Islet precursor cell (in vitro differentiated cells): ENCODE measurements at regions not wholly inside any gene's neighbourhood (a gene's known extent, or its start where the extent isn't known, plus 50 kb on each side); places are given as distances from the start of the nearest gene placed in this dataset.

ENCODE experiments used
- DNase-seq: peaks from one replicate; pipeline ENCODE4 v3.0.0-alpha.2; 2018

DNA sequence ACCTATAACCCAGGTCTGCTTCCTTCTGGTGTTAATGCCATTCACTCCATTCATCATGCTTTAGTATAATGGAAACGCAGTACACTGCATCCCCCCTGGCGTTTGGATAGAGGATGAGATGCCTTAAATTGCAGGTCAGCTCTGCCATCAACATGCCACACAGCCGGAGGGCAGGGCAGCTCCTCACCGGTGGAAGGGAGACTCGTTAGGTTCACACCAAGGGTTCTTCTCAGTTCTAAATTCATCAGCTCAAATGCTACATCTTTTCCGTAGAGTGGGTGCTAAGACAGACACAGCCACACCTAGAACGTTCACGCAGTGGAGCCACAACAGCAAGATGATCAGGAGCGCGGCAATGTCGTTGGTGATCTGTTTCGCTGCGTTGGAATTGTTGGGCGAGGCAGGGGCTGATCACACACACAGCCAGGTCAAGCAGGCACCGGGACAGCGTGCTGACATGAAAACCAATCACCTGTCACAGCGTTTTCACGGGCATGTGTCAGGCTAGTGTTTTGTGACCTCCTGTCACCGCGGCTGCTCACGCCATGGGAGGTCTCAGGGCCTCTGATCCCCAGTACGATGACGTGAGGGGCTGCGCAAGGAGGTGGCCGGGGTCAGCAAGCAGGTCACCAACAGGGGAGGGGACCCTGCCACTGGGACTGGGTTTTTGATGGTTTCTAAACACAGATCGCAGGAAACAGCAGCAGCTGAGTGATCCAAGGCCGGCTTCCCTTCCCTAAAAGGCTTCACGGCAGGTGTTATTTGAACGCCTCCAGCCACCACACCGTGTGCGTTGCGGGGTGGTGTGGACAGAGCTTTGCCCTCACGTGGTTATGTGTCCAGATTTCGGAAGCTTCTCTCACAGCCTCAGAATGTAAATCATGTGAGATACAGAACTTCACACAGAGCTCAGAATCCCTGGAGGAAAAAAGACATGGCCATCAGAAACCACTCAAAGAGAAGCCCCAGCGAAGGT lies 94.3 kb upstream of the IRS2 start:
- no peak for DNase-seq

DNA sequence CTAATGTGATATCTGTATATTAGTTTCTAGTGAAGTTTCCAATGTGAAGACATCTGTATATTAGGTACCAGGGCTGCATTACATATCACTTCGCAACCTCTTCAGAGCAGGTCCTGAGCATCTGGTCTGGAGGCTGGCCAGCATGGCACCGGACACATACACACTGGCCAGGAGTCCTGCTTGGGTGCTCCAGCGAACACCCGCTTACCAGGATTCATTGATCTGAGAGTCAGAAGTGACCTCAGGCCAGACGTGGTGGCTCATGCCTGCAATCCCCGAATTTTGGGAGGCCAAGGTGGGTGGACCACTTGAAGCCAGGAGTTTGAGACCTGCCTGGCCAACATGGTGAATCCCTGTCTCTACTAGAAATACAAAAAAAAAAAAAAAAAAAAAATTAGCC lies 93.0 kb upstream of the IRS2 start:
- no peak for DNase-seq

DNA sequence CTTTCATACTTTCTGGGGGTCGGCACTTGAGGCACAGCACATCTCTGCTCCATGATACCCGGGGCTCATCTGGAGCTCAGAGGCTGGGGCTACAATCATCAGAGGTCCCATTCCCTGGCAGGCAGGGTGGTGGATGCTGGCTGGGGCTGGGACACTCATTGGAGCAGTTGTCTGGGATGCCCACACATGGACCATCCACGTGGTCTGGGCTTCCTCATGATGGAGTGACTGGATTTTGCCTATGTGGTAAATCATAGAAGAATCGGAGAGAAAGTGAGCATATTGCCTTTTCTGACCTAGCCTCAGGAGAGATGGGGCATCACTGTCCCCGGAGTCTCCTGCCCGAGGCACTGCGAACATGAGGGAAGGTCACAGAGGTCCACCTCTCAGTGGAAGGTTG lies 91.4 kb upstream of the IRS2 start:
- no peak for DNase-seq

DNA sequence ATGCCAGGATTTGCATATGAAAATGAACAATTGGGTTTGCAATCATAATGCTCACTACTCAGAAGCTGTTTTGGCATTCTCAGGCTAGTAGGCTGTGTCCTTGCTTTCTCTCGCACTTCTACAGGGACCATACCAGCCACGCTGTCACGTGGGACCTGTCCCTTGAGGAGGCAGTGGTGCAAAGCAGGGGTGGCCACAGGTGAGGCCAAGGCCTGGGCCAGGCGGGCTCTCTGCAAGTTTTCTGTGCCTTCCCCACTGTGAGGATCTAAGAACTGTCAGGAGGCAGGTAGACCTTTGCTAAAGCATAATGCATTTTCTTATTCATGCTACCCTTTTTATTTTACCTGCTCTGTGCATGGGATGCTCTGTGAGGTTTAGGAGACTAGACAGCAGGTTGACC lies 89.4 kb upstream of the IRS2 start:
- no peak for DNase-seq

DNA sequence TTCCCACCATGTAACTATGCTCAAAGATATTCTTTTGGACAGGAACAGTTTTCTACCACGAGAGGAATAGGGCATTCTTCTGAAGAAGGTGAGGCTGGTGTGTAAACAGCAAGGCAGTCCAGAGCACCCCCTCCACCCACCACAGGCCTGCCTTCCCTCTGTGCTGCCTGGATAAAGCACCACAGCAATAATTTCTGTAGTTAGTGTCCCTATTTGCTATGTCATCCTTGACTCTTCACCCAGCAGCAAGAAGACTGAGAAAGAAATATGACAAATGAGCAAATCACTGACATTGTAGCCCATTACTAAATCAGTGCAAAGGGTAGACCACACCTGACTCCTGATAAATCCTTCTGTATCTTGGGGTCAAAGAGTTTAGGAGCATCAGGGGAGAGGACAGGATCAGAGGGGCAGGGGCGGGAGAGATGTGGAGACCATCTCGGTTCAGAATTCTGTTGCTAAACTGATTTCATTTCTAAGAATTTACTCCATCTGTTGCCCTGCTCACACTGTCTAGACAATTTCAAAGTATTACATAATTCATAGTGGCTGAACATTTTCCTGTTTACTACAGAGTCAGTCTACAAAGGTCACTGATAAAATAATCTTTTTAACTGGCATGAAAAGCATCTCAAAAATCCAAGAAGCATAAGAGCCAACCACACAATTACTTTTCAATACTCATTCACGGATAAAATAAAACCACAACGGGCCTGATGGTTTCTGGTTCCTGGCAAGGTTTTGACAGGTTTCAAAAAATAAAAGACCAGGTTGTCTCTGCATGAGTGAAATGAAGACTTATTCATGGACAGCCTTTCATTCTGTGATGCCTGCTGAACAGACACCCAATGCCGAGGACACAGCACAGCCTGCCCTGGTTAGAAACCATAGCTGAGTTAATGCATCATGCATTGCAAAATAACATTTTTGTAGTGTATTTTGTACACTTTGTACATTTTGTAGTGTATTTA lies 88.4 kb upstream of the IRS2 start:
- no peak for DNase-seq

DNA sequence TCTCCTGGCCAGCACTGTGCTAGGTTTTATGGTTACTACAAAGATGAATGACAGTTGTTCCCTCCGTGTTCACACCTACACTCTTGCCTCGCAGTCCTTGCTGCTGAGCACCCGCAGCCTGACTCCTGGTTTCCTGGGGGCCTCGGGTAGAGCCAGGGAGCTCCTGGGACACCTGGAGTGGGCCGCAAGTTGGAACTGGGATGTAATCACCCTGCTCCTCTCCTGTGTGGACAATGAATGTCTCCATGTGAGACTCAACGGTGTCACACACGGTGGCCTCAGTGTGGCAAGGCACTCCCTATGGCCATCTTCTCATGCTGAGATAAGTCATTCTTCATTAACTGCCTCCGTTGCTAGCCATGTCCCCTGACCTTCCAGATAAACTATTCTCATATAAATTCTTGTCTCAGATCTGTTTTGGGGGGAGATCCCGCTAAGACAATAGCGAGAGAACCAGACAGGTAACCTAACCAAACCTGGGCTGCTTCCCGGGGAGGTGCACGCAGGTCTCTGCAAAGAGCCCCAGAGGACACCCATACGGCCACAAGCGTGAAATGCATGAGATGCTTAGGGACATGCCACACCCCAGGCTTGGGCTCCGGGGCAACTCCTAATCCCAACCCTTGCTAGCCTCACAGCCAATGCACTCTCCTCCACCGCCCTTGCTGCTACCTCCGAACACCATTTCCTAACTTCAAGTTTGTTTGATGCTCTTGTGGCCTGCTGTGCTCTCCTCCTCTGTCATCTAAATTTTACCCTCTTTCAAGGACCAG lies 87.2 kb upstream of the IRS2 start:
- no peak for DNase-seq

DNA sequence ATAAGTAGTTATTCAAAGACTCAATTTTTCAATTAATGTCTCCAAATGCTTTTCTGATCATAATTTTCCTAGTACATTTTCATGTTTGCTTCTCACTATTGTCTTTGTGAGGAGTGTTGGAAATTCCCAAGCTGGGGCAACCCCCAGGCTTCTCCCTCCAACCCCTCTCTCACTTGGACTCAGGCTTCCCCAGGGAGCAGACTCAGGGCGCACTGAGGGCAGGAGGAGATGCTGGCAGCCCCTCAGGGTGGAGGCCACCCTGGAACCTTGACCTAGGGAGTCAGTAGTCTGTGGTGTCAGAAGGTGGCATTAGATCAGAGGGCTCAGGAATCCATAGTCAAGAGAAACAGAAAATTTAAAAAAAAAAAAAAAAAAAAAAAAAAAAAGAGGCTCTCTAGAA lies 86.5 kb upstream of the IRS2 start:
- no peak for DNase-seq

DNA sequence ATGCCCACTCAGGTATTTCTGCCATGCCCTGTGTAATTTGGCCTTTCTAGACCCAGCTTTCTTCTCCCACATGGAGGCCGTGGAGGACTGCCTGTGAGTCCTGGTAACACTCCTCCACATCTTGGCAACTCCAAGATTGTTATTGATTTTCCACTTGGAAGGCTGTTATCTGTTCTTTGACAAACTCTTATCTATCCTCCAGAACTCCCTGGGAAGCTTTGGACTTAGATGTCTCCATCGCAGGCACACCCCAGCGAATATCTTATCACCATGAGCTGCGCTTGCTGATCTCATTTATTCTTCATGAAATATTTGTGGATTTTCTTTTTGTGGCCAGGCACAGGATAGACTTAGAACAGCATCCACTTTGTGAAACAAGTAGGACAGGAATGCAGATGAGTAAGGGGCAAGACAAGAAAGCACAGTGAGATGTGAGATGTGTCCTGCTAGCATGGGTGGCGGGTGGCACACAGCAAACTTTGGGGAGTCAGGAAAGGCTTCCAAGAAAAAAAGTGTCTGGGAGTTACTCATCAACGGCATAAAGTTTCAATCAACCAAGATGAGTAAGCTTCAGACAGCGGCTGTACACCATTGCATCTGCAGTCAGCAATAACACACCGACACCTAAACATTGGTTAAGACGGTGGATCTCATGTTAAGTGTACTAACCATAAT lies 84.5 kb upstream of the IRS2 start:
- DNase-seq, result no peak

DNA sequence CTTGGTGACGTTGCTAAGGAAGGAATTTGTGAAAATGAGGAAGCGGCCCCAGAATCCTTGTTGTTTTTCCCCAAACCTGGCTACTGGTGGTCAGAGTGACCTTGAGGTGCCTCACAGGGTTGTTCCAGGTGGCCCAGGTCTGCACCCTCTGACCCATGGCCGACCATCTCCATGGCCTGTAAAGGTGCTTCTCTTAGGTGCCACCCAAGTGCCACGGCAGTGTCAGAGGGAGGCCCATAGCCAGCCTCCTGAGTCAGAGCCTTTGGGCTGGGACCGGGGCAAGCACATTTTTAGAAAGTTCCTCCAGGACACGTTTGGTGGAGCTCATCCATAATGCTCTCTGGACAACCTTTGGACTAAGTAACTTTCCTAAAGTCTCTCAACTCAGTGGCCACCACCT lies 83.9 kb upstream of the IRS2 start:
- DNase-seq, result no peak

DNA sequence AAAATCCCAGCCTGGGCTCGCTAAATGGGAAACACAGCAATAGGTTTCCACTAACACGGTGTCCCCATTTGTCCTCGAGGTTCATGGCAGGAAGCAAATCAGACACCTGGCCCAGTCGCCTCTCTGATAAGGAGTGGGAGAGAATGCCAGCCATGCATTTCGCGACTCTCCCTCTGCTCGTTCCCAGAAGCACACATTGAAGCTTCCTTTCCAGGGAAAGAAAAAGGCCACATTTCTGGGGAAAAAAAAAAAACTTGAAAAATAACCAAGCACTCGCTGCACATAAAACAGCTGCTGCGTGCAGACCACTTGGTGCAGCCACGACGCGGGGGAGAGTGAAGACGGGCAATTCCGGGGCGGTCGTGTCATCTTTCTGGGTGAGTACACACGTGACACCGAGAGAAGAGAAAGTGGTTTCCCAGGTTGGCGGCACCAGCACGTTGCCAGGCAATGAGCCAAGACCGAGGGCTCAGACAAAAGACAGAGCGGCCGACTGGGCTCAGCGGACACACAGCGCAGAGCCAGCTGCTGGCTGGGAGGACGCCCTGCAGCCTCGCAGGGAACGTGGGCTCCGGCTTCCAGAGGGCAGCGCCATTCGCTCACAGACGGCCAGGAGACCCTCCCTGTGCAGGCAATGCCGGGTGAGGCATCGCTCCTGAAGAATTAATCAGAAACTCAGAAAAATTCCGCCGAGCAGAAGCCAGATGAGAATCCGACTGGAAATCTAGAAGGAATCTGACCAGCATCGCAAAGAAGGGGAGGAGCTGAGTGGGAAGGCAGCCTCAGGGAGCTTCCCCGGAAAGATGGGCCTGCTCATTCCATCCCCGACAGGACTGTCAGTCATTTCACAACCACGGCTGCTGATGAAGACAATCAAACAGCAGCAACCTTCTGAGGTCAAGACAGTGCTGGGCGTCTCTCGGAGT lies 83.2 kb upstream of the IRS2 start:
- peak; percentile 61 for DNase-seq

DNA sequence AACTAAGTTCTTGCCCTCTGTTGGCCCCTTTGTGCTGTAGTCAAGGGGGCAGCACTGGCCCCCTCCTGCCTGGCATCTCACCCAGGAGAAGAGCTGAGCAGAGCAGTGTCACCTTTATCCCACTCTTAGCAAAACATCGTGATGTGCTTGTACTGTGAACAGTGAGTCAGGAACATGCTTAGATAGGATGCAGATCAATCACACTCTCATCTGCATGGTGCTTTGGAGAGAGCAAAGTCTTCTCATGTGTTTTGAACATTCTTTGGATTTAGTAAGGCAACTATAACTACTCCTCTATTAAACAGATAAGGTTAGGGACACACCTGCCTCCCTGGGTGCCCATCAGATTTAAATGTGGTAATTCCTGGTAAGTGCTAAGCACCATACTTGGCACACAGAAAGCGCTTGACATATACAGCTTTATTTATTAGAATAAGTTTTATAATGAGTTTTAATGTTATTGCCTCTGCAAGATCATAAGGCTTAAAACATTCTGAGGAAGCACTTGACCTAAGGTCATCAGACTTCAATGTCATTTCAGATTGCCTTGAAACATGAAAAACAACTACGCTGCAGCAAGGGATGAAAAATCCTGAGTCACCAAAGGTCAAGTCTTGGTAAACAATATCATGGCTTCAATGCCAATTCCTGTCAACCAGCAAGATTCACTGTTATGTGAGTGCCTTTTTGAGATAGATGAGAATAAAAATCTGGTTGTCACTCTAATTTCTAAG lies 82.4 kb upstream of the IRS2 start:
- DNase-seq, result no peak

DNA sequence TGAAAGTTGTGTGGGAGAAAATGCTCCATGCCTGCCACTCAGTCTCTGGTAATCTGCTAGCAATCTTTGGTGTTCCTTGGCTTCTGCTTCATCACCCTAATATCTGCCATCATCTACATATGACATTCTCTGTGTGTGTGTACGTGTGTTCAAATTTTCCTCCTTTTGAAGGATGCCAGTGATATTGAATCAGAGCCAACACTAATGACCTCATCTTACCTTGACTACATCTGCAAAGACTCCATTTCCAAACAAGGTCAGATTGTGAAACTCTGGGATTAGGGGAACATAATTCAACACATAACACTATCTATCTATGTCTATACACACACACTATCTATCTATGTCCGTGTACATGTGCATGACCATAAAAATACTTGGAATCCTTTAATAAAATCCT lies 81.4 kb upstream of the IRS2 start:
- DNase-seq, result no peak

DNA sequence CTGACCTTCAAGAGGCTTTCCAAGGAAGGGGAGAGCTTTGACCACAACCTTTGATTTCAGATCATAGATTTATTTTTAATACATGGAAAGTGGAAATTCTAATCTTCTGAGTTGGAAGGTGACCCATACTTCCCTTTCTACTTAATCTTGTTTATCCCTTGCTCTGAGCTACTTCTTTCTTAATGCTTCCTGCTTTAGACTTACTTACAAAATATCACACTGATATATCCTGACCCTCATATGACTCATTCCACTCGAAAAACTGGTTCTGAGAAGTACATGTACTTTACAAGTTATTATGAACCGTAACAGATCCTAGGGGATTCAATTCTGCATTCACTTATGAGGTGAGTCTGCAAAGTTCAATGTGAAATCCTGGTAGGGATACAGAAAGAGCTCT lies 76.2 kb upstream of the IRS2 start:
- no peak for DNase-seq

DNA sequence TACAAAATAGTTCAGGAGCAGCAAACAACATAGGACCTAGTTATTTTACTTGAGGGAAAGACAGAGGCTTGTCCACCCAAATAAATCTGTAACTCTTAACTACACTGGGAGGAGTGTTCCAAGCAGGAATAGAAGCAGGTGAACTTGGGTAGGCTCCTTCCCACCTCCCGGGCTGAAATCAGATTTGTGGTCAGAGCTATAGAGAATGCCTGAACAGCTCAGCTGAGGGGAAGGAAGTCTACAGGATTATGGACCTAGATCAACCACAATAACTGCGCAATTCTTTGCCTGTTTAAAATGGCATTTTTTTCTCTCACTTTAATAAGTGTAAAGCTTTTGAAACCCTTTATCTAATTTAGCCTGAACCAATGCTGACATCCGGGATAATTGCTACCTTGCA lies 73.5 kb upstream of the IRS2 start:
- no peak for DNase-seq

DNA sequence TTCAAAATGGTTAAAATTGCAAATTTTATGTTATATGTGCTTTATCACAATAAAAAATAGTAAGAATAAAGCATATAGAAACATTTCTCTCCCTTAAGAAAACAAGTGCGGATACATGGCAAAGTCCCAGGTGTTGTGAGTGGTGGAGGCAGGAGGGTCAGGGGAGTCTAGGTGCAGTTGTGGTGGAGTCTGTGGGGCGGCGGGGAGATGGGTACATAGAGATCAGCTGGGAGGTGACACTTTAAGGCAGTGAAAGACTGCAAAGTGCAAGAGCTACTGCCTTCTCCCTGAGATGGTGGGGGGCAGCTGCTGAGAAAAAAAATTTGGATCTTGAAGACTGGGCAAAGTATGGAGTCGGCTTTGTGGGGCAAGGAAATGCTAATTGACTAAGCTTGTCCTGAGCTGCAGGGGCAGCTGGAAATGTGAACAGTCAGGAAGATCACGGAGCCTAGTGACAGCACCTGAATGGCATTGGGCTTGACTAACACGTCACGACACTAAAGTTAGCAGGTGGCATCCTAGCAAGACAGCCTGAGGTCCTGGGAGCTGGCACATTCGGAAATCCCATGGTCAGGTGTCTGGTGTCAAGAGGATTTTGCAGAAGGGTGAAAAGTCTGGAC lies 72.9 kb upstream of the IRS2 start:
- no peak for DNase-seq

DNA sequence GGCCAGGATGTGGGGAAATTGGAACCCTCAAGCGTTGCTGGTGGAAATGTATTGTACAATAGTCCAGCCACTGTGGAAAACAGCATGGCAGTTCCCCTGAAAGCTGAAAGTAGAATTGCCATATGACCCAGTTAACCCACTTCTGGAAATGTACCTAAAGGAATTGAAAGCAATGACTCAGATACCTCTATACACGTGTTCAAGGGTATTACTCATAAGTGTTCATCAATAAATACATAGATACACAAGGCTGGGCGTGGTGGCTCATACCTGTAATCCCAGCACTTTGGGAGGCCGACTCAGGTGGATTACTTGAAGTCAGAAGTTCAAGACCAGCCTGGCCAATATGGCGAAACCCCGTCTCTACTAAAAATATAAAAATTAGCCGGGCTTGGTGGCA lies 71.9 kb upstream of the IRS2 start:
- DNase-seq, result no peak

DNA sequence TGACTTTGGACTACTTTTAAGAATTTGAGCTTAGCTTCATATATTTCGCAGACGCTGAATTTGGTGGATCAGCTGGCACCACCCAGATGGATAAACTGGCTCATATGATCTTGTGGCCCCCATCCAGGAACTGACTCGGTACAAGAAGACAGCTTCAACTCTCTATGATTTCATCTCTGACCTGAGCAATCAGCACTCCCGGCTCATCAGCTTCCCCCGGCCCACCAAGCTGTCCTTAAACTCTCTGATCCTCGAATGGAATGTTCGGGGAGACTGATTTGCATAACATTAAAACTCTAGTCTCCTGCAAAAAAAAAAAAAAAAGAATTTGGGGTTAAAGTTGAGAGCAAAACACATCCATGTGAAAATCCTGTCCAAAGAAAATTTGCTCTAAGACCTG lies 71.4 kb upstream of the IRS2 start:
- no peak for DNase-seq

DNA sequence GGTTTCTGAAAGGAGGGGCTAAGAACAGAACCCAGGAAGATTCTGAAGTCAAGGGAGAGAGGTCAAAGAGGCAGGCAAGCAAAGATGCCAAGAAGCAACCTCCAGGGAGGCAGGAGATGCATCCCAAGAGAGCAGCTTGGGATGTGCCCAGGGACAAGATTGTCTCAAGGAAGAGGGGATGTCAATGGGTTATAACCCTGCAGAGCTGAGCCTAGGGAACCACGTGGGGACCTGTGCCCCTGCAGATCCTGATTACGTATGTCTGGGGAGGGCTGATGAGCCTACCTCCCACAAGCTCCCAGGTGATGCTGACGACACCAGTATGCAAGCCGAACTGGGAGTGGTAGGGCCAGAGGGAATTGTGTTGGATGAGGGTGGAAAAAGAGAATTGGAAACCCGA lies 70.9 kb upstream of the IRS2 start:
- DNase-seq, result no peak

DNA sequence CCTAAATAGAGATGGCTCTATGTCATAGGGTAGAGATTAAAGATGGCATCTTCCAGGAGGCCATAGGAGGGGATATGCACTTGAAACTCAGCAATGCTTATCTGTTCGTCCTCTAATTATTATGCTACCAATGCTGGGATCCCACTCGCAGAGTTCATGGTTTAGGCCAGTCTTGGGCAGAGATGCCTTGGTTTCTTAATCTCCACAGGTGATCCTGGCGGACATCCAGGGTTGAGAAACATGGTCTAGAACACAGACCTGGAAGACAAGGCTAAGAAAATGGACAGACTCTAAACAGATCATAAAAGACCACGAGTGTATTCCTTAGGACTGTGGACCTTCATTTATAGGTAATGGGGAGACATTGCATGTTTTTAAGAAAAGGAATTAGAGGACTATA lies 70.0 kb upstream of the IRS2 start:
- no peak for DNase-seq

DNA sequence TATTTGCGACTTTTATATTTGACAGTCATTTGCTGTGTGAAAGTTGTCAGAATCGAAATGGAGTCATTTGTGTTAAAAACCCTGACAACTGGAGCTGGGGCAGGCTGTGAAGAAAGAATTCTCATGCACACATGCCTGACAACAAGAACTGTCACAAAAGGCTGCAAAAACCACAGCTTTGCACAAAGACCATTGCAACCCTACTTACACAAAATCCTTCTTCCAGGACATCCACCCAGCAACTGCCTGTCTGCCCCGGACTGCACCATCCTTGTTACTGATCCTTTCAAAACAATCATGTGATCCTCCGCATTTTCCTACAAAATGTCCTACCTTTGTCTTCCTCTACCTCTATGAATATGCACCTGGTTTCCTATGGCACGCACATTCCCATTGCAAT lies 66.8 kb upstream of the IRS2 start:
- no peak for DNase-seq
